Neutrophil (primary cell): ENCODE measurements at regions not wholly inside any gene's neighbourhood (a gene's known extent, or its start where the extent isn't known, plus 50 kb on each side); places are given as distances from the start of the nearest gene placed in this dataset.

Experiments
- H3K27ac ChIP-seq: fragments of 200-600 bp; sonication (generic); 2 replicates; pipeline ENCODE4 v1.5.1; 2016; ENCODE audit warnings: mild to moderate bottlenecking, moderate library complexity
- H3K27me3 ChIP-seq: fragments of 200-600 bp; sonication (generic); 2 replicates; pipeline ENCODE4 v1.6.0; 2016; ENCODE audit warnings: mild to moderate bottlenecking
- H3K36me3 ChIP-seq: fragments of 200-600 bp; sonication (generic); 2 replicates; pipeline ENCODE4 v1.5.1; 2017
- H3K4me1 ChIP-seq, 2 experiments: fragments of 200-600 bp in 1 of 2; sonication (generic) in 1 of 2; 1 replicate in 1 of 2; 2 replicates in 1 of 2; pipeline versions ENCODE4 v1.5.1 to v1.6.1; 2013 to 2016; ENCODE audit warnings: low read depth in 1 of 2, low read length in 1 of 2, mild to moderate bottlenecking in 1 of 2, moderate library complexity in 1 of 2; ENCODE audit not compliant: control insufficient read depth in 1 of 2, insufficient read depth in 1 of 2
- H3K4me3 ChIP-seq, 2 experiments: fragments of 200-600 bp in 1 of 2; sonication (generic) in 1 of 2; 1 replicate in 1 of 2; 2 replicates in 1 of 2; pipeline ENCODE4 v1.5.1; 2013 to 2016; ENCODE audit warnings: low read depth in 1 of 2, low read length in 1 of 2, mild to moderate bottlenecking in 1 of 2, moderate library complexity in 1 of 2
- H3K9me3 ChIP-seq: fragments of 200-600 bp; sonication (generic); 2 replicates; pipeline ENCODE4 v1.5.1; 2016
- TF ChIP-seq, protein P1 (sequence below): fragments of 200-600 bp; sonication (generic); IDR thresholded peaks from 2 replicates; pipeline ENCODE4 v1.5.1; 2016; ENCODE audit warnings: antibody characterized with exemption

DNA sequence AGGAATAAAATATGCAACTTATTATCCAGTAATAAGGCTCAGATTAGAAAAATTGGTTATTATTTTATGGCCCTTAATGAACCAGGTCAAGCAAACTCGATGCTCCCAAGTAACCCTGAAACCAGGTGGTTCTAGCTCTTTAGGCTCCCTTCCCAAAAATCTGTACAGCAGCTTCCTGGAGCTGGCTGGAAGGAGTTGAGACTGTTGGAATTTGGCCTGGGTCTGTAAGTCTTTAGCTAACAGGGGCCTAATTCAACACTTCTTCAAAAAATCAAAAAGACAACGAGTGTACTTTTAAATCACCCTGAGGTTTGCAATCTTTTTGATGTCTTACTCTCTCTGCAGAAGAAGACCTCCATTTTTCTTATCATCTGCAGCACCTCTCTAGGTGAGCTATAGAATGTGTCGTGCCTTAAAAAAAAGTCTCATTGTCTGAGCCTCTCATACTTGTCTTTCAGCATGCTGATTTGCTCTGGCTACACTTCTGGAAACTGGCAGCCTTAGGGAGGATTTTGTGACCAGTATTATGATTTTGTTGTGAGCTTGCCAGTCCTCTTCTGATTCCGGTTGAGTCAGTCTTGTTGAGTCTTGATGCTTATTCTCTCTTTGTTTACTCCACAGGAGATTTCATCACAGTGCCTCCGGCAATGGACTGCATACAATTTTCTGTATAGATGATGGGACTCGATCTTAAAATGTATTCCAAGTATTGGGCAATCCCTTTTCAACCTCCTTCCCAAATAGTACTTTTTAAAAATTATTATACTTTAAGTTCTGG, 235.0 kb upstream of the KBTBD8 start:
- Histone ChIP-seq H3K27me3 (no peaks in the 10 kb centered on the region), H3K36me3 (no peaks in the 10 kb centered on the region), H3K27ac (no peak overlapping the region), H3K4me1 (no peaks in the 10 kb centered on the region), H3K9me3 (no peaks in the 10 kb centered on the region), H3K4me3 (no peak overlapping the region)
- TF ChIP-seq, protein P1, sequence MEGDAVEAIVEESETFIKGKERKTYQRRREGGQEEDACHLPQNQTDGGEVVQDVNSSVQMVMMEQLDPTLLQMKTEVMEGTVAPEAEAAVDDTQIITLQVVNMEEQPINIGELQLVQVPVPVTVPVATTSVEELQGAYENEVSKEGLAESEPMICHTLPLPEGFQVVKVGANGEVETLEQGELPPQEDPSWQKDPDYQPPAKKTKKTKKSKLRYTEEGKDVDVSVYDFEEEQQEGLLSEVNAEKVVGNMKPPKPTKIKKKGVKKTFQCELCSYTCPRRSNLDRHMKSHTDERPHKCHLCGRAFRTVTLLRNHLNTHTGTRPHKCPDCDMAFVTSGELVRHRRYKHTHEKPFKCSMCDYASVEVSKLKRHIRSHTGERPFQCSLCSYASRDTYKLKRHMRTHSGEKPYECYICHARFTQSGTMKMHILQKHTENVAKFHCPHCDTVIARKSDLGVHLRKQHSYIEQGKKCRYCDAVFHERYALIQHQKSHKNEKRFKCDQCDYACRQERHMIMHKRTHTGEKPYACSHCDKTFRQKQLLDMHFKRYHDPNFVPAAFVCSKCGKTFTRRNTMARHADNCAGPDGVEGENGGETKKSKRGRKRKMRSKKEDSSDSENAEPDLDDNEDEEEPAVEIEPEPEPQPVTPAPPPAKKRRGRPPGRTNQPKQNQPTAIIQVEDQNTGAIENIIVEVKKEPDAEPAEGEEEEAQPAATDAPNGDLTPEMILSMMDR = no peak

DNA sequence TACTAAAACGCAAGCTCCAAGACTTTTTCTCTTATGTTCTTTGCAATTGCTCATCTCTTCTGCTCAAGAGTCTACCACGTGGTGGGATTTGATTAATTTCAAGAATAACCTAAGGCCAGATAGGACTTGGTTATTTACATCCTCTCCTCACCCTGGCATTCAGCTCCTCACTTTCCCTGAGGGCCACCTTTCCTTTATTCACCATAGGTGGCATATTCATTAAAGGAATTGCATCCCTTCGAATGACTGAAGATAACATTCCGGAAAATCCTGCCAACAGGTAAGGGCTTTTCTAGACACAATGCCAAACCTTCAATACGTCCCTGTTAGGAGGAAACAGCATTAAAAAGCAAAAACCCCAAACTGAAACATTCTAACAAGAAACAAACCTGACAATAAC, 220.0 kb upstream of the KBTBD8 start:
- Histone ChIP-seq H3K4me3 (no peak overlapping the region), H3K27me3 (no peaks in the 10 kb centered on the region), H3K4me1 (no peaks in the 10 kb centered on the region), H3K36me3 (no peaks in the 10 kb centered on the region), H3K9me3 (no peaks in the 10 kb centered on the region), H3K27ac (no peak overlapping the region)
- TF ChIP-seq, protein P1 = no peak

DNA sequence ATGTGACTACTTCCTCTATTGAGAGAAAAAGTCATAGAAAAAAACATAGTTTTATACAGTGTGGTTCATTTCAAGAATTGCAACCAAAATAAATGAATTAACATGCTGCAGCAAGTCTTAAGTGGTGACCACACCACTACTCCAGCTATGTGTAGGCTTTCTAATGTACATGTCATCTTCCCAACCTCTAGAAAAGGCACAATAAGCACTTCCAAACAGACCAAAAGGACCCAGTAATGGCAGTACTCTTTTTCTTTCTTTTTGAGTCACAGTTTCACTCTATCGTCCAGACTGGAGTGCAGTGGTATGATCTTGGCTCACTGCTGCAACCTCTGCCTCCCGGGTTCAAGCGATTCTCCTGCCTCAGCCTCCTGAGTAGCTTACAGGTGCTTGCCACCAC, 219.3 kb upstream of the KBTBD8 start:
- Histone ChIP-seq H3K36me3 (no peaks in the 10 kb centered on the region), H3K27ac (no peak overlapping the region), H3K27me3 (no peaks in the 10 kb centered on the region), H3K4me1 (no peaks in the 10 kb centered on the region), H3K9me3 (no peaks in the 10 kb centered on the region), H3K4me3 (no peak overlapping the region)
- TF ChIP-seq, protein P1 = no peak

DNA sequence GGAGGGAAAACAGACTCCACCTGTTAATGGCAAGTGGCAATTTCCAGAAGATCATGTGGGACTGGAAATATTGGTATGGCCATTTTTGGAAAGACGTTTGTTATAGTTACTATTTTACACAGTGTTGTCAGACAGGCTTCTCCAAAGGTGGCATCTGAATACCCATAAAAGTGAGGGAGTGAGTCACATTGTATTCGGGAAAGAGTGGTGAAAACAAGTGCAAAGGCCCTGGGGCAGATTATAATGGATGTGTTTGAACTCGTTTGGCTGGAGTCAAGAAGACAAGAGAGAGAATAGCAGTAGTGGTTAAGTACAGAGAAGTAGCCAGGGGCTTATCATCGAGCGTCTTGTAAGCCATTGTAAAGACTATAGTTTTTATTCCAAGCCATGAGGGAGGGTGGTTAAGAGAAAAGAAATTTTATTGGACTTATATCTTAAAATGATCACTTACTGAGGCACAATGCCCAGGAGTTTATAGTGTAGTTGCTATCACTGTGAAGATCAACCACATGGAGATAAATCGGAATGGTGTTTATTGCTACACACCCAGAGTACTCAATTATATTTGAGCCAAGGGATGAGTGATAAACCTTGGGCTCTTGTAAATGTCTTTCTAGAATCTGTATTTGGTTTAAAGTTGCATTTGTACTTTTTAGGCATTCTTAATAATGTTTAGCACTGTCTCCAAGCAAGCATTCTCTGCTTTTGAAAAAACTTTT, 212.8 kb upstream of the KBTBD8 start:
- Histone ChIP-seq H3K4me3 (no peak overlapping the region), H3K27me3 (no peaks in the 10 kb centered on the region), H3K4me1 (no peaks in the 10 kb centered on the region), H3K9me3 (no peaks in the 10 kb centered on the region), H3K36me3 (no peaks in the 10 kb centered on the region), H3K27ac (no peak overlapping the region)
- TF ChIP-seq, protein P1 = no peak

DNA sequence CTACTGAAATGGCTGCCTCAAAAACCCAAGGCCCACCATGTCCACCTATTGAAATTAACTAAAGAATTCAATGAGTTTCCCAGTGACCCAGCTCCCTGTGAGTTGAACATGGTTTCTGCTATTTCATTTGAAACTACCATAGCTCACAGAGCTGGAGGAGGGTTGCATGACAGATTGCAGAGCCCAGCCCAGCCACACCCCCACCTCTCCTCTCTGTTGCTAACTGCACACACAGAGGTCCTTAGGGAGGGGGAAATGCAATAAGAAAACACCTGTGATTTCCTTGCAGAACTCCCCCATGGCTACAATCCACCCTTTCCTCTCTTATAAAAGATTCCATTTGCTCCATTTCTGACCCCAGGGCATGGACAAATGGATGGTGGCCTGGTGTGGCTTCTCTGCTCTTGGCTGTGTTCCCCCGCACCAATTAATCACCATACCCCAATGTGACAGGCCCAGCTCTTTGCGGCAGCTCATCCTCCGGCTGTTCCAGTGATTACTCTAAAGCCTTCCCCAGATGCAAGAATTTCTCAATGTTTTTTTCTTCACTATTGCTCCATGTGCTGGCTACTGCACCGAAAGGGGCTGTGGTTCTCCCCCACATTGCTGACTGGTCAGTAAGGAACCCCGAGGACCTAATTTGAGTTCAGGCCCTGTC, 208.4 kb upstream of the KBTBD8 start:
- H3K4me3 ChIP-seq = no peak overlapping the region
- TF ChIP-seq, protein P1 = no peak
- H3K9me3 ChIP-seq = no peaks in the 10 kb centered on the region
- no peaks in the 10 kb centered on the region for H3K27me3 ChIP-seq
- H3K36me3 ChIP-seq = no peaks in the 10 kb centered on the region
- no peak overlapping the region for H3K27ac ChIP-seq
- no peaks in the 10 kb centered on the region for H3K4me1 ChIP-seq
